Neural progenitor cell (in vitro differentiated cells): ENCODE measurements at regions not wholly inside any gene's neighbourhood (a gene's known extent, or its start where the extent isn't known, plus 50 kb on each side); places are given as distances from the start of the nearest gene placed in this dataset.

Experiments used
- DNase-seq: peaks from one replicate; pipeline ENCODE4 v3.0.0-alpha.2; 2016; ENCODE audit warnings: low spot score
- H2AFZ ChIP-seq: fragments of 200-600 bp; sonication (generic); replicated peaks from 2 replicates; pipeline ENCODE4 v1.6.1; 2016; ENCODE audit warnings: antibody characterized with exemption
- H3F3A ChIP-seq: fragments of 200-600 bp; sonication (generic); 2 replicates; pipeline ENCODE4 v1.6.1; 2016; ENCODE audit warnings: antibody characterized with exemption, low read depth
- H3K27ac ChIP-seq: fragments of 200-600 bp; sonication (generic); 2 replicates; pipeline ENCODE4 v1.5.1; 2016; ENCODE audit warnings: mild to moderate bottlenecking
- H3K27me3 ChIP-seq: fragments of 200-600 bp; sonication (generic); 2 replicates; pipeline ENCODE4 v1.6.1; 2016; ENCODE audit warnings: mild to moderate bottlenecking, moderate library complexity
- H3K36me3 ChIP-seq: fragments of 200-600 bp; sonication (generic); 2 replicates; pipeline ENCODE4 v1.5.1; 2016
- H3K4me1 ChIP-seq: fragments of 200-600 bp; sonication (generic); 2 replicates; pipeline ENCODE4 v1.6.1; 2016; ENCODE audit warnings: mixed run types
- H3K4me2 ChIP-seq: fragments of 200-600 bp; sonication (generic); 2 replicates; pipeline ENCODE4 v1.6.1; 2016
- H3K4me3 ChIP-seq: fragments of 200-600 bp; sonication (generic); 2 replicates; pipeline ENCODE4 v1.5.1; 2016
- H3K79me2 ChIP-seq: fragments of 200-600 bp; sonication (generic); 2 replicates; pipeline ENCODE4 v1.6.1; 2016; ENCODE audit warnings: low read depth
- H3K9ac ChIP-seq: fragments of 200-600 bp; sonication (generic); 2 replicates; pipeline ENCODE4 v1.6.1; 2016
- H3K9me3 ChIP-seq: fragments of 200-600 bp; sonication (generic); 2 replicates; pipeline ENCODE4 v1.5.1; 2016; ENCODE audit warnings: low read depth
- H4K20me1 ChIP-seq: fragments of 200-600 bp; sonication (generic); 2 replicates; pipeline ENCODE4 v1.6.1; 2016; ENCODE audit warnings: low read depth
- H3K27ac Mint-ChIP-seq: 3 replicates; pipeline ENCODE4 v1.8.0; 2021; ENCODE audit warnings: mixed read lengths
- H3K27me3 Mint-ChIP-seq: 2 replicates; pipeline ENCODE4 v1.8.0; 2022; ENCODE audit warnings: low read depth, mild to moderate bottlenecking, inconsistent platforms, moderate library complexity, mixed read lengths; ENCODE audit not compliant: insufficient read depth
- H3K36me3 Mint-ChIP-seq: 3 replicates; pipeline ENCODE4 v1.8.0; 2021; ENCODE audit warnings: mixed read lengths
- H3K4me1 Mint-ChIP-seq: 3 replicates; pipeline ENCODE4 v1.8.0; 2021; ENCODE audit warnings: mixed read lengths
- H3K4me3 Mint-ChIP-seq: 3 replicates; pipeline ENCODE4 v1.8.0; 2021; ENCODE audit warnings: mild to moderate bottlenecking, moderate library complexity, mixed read lengths
- H3K9me3 Mint-ChIP-seq: 3 replicates; pipeline ENCODE4 v1.8.0; 2020; ENCODE audit warnings: mixed read lengths
- CTCF ChIP-seq: fragments of 200-600 bp; sonication (generic); IDR thresholded peaks from 2 replicates; pipeline ENCODE4 v1.5.1; 2017; ENCODE audit warnings: antibody characterized with exemption, mild to moderate bottlenecking
- EZH2 ChIP-seq: fragments of 200-600 bp; sonication (generic); IDR thresholded peaks from 2 replicates; pipeline ENCODE4 v1.6.1; 2017; ENCODE audit warnings: antibody characterized with exemption, mild to moderate bottlenecking, moderate library complexity
- EZH2phosphoT487 ChIP-seq: fragments of 200-600 bp; sonication (generic); IDR thresholded peaks from 2 replicates; pipeline ENCODE4 v1.6.1; 2017; ENCODE audit warnings: antibody characterized with exemption

GRCh38 chr10:33401300-33401699 lies 66.8 kb upstream of the NRP1 start:
- no peaks in the 10 kb centered on the region for H3K79me2 ChIP-seq
- no peaks in the 10 kb centered on the region for H3K36me3 ChIP-seq
- H2AFZ ChIP-seq = no peak overlapping the region
- H3K4me2 ChIP-seq = no peak overlapping the region
- H3K4me1 ChIP-seq = no peaks in the 10 kb centered on the region
- no peaks in the 10 kb centered on the region for H3F3A ChIP-seq
- peaks cover 5% of the 10 kb centered on the region for H3K27me3 Mint-ChIP-seq
- H3K27ac Mint-ChIP-seq = no peak overlapping the region
- H3K4me3 ChIP-seq = no peak overlapping the region
- H4K20me1 ChIP-seq = no peaks in the 10 kb centered on the region
- no peak overlapping the region for H3K27ac ChIP-seq
- no peaks in the 10 kb centered on the region for H3K27me3 ChIP-seq
- no peak overlapping the region for H3K4me3 Mint-ChIP-seq
- H3K4me1 Mint-ChIP-seq = no peaks in the 10 kb centered on the region
- no peak for DNase-seq
- H3K9ac ChIP-seq = no peak overlapping the region
- no peaks in the 10 kb centered on the region for H3K9me3 ChIP-seq
- no peak for TF ChIP-seq EZH2phosphoT487
- TF ChIP-seq EZH2 = no peak
- no peak for TF ChIP-seq CTCF
- no peaks in the 10 kb centered on the region for H3K36me3 Mint-ChIP-seq
- peaks cover 11% of the 10 kb centered on the region for H3K9me3 Mint-ChIP-seq

GRCh38 chr10:33398796-33399195 lies 64.3 kb upstream of the NRP1 start:
- Histone ChIP-seq H3K4me3 (no peak overlapping the region), H2AFZ (no peak overlapping the region), H3K9ac (no peak overlapping the region), H3K79me2 (no peaks in the 10 kb centered on the region), H3K9me3 (no peaks in the 10 kb centered on the region), H4K20me1 (no peaks in the 10 kb centered on the region), H3K4me1 (no peaks in the 10 kb centered on the region), H3K27me3 (no peaks in the 10 kb centered on the region), H3K27ac (no peak overlapping the region), H3K36me3 (no peaks in the 10 kb centered on the region), H3F3A (no peaks in the 10 kb centered on the region), H3K4me2 (no peak overlapping the region)
- no peak overlapping the region for H3K4me3 Mint-ChIP-seq
- peaks cover 11% of the 10 kb centered on the region for H3K9me3 Mint-ChIP-seq
- no peak for DNase-seq
- no peaks in the 10 kb centered on the region for H3K36me3 Mint-ChIP-seq
- TF ChIP-seq CTCF = no peak
- no peak for TF ChIP-seq EZH2
- no peak for TF ChIP-seq EZH2phosphoT487
- no peak overlapping the region for H3K27ac Mint-ChIP-seq
- H3K27me3 Mint-ChIP-seq = peaks cover 5% of the 10 kb centered on the region
- H3K4me1 Mint-ChIP-seq = no peaks in the 10 kb centered on the region

GRCh38 chr10:33396938-33397337 lies 62.5 kb upstream of the NRP1 start:
- no peaks in the 10 kb centered on the region for H3F3A ChIP-seq
- Mint-ChIP-seq H3K27me3 (peaks cover 2% of the 10 kb centered on the region), H3K4me1 (no peaks in the 10 kb centered on the region), H3K27ac (no peak overlapping the region), H3K4me3 (no peak overlapping the region), H3K9me3 (peaks cover 11% of the 10 kb centered on the region), H3K36me3 (no peaks in the 10 kb centered on the region)
- no peak overlapping the region for H3K9ac ChIP-seq
- H3K9me3 ChIP-seq = no peaks in the 10 kb centered on the region
- H3K79me2 ChIP-seq = no peaks in the 10 kb centered on the region
- TF ChIP-seq EZH2phosphoT487 (no peak), EZH2 (no peak), CTCF (no peak)
- H3K4me1 ChIP-seq = no peaks in the 10 kb centered on the region
- H3K36me3 ChIP-seq = no peaks in the 10 kb centered on the region
- no peaks in the 10 kb centered on the region for H3K27me3 ChIP-seq
- H3K27ac ChIP-seq = no peak overlapping the region
- H4K20me1 ChIP-seq = no peaks in the 10 kb centered on the region
- H2AFZ ChIP-seq = no peak overlapping the region
- no peak overlapping the region for H3K4me3 ChIP-seq
- no peak overlapping the region for H3K4me2 ChIP-seq
- no peak for DNase-seq

GRCh38 chr10:33396279-33396678 lies 61.8 kb upstream of the NRP1 start:
- no peak for DNase-seq
- H3K4me3 Mint-ChIP-seq = no peak overlapping the region
- no peaks in the 10 kb centered on the region for H4K20me1 ChIP-seq
- no peaks in the 10 kb centered on the region for H3K36me3 Mint-ChIP-seq
- H3K27ac ChIP-seq = no peak overlapping the region
- H3K9me3 ChIP-seq = no peaks in the 10 kb centered on the region
- no peaks in the 10 kb centered on the region for H3K4me1 ChIP-seq
- no peak overlapping the region for H3K27ac Mint-ChIP-seq
- H3K27me3 Mint-ChIP-seq = peaks cover 2% of the 10 kb centered on the region
- no peaks in the 10 kb centered on the region for H3K79me2 ChIP-seq
- H3K9me3 Mint-ChIP-seq = peaks cover 11% of the 10 kb centered on the region
- no peak overlapping the region for H3K9ac ChIP-seq
- TF ChIP-seq EZH2phosphoT487 (no peak), CTCF (no peak), EZH2 (no peak)
- no peaks in the 10 kb centered on the region for H3F3A ChIP-seq
- H3K4me2 ChIP-seq = no peak overlapping the region
- H3K4me3 ChIP-seq = no peak overlapping the region
- no peak overlapping the region for H2AFZ ChIP-seq
- H3K27me3 ChIP-seq = no peaks in the 10 kb centered on the region
- H3K4me1 Mint-ChIP-seq = no peaks in the 10 kb centered on the region
- no peaks in the 10 kb centered on the region for H3K36me3 ChIP-seq
